ENCODE measurements at regions not wholly inside any gene's neighbourhood (a gene's known extent, or its start where the extent isn't known, plus 50 kb on each side); places are given as distances from the start of the nearest gene placed in this dataset.

DNA sequence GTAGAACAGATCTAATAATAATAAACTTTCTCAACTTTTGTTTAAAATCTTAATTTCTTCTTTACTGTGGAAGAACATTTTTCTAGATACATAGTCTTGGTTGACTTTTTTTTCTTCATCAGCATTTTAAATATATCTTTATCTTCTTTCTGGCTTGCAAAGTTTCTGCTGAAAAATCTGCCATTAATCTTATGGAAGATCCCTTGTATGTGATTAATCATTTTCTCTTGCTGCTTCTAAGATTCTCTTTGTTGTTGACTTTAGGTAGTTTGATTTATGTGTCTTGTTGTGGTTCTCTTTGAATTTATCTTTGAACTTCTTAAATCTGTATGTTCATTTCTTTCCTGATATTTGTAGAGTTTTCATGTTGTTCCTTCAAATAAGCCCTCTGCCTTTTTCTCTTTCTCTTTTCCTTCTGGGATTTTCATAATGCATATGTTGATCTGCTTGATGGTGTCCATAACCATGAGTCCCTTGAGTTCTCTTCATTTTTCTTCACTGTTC lies 657.6 kb upstream of the CXADR start:
- DNase-seq = no peak

DNA sequence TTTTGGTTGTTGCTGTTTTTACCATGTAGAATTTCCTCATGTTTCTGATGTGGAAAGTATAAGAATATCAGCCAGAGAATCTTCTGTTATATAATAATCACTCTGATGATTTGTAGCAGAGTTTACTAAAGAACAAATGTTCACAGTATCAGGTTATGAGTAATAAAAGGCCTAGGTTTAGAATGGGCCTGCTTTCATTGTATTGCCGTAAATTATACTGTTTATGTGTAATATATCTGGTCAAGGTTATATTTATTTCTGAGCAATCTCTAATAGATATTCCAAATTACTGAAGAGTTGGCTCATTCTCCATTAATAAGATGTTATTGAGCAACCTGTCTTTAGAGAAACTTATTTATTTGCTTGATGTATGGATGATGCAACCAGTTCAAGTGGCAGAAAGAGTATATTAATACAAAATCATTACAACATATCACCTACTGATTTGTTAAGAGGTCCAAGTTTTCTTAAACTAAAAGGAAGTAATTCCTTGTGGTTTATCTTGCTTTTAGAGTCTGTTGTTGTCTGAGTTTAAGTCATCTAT lies 649.4 kb upstream of the CXADR start:
- no peak for DNase-seq

GRCh38 chr21:16863908-16864307 lies 648.9 kb upstream of the CXADR start:
- DNase-seq = no peak

- DNase-seq = no peak
These were observed 647.2 kb upstream of the CXADR start for GRCh38 chr21:16865632-16866031.

DNA sequence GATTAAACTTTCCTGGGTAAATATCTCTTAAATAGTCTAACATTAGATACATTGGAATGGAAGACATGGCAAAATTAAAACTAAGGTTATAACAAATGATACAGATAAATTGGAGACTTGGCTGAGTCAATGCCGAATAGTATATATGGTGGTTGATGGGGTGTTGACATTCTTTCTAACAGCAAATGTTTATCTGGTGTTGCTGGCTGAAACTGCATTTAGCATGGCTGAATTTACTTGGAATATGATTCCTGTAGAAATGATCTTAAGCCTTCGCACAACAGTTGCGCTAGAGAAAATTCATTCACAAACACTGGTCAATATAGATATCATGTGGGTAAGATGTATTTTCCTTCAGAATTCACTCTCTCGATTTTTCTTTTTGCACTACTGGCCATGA lies 646.0 kb upstream of the CXADR start:
- DNase-seq = no peak

- no peak for DNase-seq
These were observed 642.7 kb upstream of the CXADR start for GRCh38 chr21:16870103-16870502.

DNA sequence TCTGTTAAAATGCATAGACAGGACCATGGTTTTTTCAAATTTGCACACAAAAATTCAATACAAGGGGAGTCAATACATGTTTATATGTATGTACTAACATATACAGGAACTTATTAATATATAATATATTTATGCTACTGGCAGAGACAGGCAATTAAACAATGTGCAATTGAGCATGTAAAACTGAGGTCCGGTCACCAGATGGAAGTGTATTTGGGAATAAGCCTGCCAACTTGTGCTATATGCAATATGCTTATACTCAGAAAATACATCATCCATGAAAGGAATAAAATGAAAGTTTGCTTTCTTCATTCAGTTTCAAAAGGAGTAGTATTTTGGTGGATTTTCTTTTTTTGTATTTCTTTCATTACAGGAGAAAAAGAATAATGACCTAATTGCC lies 640.2 kb upstream of the CXADR start:
- DNase-seq = no peak

DNA sequence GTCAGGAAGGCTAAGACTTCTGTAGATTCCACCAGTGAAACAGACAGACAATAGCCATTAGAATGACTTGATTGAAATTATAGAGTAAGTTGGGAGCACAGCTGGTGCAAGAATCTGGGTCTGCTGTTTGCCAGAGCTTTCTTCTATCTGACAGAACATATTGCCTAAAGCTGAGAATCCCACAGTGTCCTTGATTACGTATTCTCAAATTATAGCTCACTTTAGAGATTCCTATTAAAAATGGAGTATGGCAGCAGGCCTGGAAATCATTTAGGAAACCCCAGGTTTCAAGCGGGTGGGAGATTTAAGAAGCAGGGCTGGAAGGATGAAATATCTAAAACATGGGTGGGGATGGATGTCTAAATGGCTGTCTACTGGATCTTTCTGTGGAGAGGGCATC lies 639.7 kb upstream of the CXADR start:
- no peak for DNase-seq

GRCh38 chr21:16873596-16873995 lies 639.2 kb upstream of the CXADR start:
- no peak for DNase-seq

GRCh38 chr21:16879479-16879878 lies 633.4 kb upstream of the CXADR start:
- DNase-seq = no peak

DNA sequence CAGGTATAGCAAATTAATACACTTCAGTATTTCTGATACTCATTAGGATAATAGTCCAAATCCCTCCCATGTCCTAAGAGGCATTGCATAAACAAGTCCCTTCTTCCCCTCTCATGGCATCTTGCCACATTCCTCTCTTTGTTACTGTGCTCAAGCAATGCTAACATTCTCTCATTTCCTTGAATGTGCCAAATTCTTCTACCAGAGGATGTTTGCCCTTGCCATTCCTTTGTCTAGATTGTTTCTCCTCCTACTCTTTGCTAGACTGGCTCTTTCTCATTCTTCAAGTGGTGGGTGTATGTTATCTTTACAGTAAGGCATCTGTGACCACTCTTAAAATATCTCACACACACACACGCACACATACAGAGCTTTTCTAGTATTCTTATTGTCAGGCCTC lies 621.0 kb upstream of the CXADR start:
- DNase-seq = no peak

DNA sequence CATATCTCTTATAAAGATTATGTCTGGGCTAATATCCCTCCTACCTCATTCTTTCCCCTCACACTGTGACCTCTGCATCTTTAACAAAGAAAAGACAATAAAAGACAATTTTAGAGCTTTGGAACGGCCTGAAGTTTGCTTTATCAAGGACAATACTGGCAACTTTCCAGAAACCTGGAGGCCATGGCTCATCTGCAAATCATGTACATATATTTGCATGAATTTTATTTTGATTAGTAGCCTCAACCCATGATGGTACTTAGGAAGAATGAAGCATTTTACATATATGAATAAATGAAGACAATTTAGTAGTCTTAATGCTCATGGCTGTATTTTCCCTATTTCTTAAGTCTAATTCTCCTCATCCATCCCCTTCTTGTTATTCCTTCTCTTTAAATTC lies 612.2 kb upstream of the CXADR start:
- DNase-seq = no peak

DNA sequence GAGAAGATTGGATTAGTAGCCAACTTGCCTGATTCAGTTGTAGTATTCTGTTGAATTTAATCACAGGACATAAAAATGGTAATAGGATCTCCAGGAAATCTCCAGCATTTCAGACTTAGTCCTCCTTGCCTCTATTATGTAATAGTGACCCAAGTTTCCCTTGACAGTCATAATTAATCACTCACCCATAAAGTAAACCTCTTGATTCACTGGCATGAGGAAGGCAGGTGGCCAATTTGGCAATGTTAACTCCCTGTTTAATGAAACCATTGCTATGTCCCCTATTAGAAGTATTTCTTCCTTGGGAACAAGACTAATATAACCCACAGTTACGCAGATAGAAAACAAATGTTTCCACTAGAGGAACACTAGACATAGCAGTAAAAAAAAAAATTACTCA lies 604.8 kb upstream of the CXADR start:
- DNase-seq = no peak

- DNase-seq = no peak
These were observed 602.2 kb upstream of the CXADR start for GRCh38 chr21:16910435-16911165.

GRCh38 chr21:16911166-16911607 lies 601.7 kb upstream of the CXADR start:
- DNase-seq = no peak

DNA sequence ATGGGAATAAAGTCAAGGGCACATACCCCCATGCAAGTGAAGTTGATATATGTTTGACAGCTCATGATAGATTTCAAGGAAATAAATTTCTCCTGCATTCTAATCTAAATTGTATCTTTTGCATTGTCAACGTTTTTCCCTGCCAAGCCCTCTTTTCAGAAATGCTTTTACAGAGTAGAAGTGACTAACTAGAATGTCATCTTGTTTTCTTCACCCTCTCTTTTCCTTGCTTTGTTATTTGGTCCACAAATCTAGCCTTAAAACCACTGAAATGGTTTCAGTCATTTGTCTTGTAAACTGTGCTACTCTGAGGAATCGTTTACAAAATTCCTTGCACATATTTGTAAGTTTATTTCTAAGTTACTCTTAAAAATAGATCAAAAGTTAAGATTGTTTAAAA lies 600.8 kb upstream of the CXADR start:
- DNase-seq = no peak

GRCh38 chr21:16913010-16913409 lies 599.8 kb upstream of the CXADR start:
- no peak for DNase-seq

- DNase-seq = no peak
These were observed 584.4 kb upstream of the CXADR start for GRCh38 chr21:16928439-16928838.

GRCh38 chr21:16932314-16932713 lies 580.5 kb upstream of the CXADR start:
- no peak for DNase-seq

DNA sequence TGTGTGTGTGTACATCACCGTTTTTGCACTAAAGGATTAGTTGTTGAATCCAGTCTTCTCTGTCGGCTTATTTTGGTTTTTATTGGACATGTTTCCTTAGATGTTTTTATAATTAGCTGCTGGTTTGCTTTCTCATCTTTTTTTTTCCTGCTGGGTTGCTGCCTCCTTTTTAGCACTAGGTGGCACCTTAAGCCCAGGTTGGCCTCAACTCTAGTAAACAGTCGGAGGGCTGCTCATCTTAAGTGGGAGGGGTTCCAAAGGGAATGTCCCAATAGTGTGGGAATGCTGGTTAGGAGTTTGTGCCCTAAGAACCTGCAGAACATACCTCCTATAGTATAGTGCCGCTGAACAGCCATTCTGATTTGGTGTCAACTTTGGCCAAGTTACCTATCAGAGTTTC lies 570.1 kb upstream of the CXADR start:
- no peak for DNase-seq

DNA sequence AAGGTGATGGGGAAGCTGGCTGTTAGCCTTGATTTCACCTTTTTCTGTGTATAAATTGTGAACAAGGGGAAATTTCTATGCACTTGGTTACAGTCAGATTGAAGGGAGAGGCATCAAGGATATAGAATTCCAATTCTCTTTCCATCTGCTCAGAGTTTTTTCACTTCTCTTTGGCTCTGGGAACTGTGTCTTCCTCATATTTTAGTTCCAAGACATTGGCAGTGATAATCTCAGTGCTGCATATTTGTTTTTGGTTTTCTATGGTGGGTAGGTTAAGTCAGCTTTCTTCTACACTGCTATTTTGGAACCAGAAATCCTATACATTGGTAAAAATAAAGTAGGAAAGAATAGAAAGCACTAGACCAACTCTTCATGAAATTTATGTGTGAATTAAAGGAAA lies 569.6 kb upstream of the CXADR start:
- DNase-seq = no peak

GRCh38 chr21:16945580-16945979 lies 567.3 kb upstream of the CXADR start:
- DNase-seq = no peak

DNA sequence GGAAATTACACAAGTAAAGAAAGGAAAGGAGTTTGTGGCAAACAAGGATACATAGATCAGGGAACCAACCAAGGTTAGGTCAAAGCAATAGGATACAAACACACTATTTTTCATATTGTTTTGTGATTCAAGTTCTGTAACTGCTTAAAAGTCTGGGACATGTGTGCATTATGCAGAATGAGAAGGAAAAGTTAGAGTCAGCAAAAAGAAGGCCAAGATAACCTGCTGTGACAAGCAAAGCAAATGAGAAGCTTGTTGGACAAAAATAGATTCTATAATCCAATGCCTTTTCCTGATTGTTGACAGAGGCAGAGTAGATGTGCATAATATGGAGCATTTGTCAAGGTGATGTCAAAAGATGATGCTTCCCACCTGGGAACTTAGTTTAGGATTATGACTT lies 556.0 kb upstream of the CXADR start:
- no peak for DNase-seq

GRCh38 chr21:16965424-16965823 lies 547.4 kb upstream of the CXADR start:
- no peak for DNase-seq

- no peak for DNase-seq
These were observed 544.4 kb upstream of the CXADR start for GRCh38 chr21:16968436-16968835.

Data from T-helper 2 cell (primary cell).